HL-60 (cell line): ENCODE measurements at regions not wholly inside any gene's neighbourhood (a gene's known extent, or its start where the extent isn't known, plus 50 kb on each side); places are given as distances from the start of the nearest gene placed in this dataset.

Source experiments
- DNase-seq, 2 experiments: peaks; one replicate each; pipeline ENCODE4 v3.0.0-alpha.2; 2010 to 2020; ENCODE audit warnings: low read depth in 1 of 2, low spot score in 1 of 2
- H3K27ac ChIP-seq: fragments of 250-450 bp; sonication (Bioruptor Pico); replicated peaks from 2 replicates; pipeline ENCODE4 v1.5.1; 2020; ENCODE audit warnings: mild to moderate bottlenecking, moderate library complexity
- H3K27me3 ChIP-seq: fragments of 250-450 bp; sonication (Bioruptor Pico); 2 replicates; pipeline ENCODE4 v1.5.1; 2021; ENCODE audit warnings: mild to moderate bottlenecking, moderate library complexity; ENCODE audit not compliant: insufficient read depth, poor library complexity, severe bottlenecking
- H3K4me3 ChIP-seq: replicated peaks from 2 replicates; pipeline ENCODE4 v1.5.1; 2011; ENCODE audit warnings: mild to moderate bottlenecking, control low read depth, low read length; ENCODE audit not compliant: insufficient read depth
- GABPA ChIP-seq: IDR thresholded peaks from 2 replicates; pipeline ENCODE4 v1.6.1; 2012; ENCODE audit warnings: low read depth
- POLR2AphosphoS5 ChIP-seq: IDR thresholded peaks from 2 replicates; pipeline ENCODE4 v1.6.1; 2012; ENCODE audit warnings: low read depth
- SPI1 ChIP-seq: IDR thresholded peaks from 2 replicates; pipeline ENCODE4 v1.6.1; 2012; ENCODE audit warnings: low read depth, mild to moderate bottlenecking, borderline replicate concordance
- TF ChIP-seq, protein P1 (sequence below): IDR thresholded peaks from 2 replicates; pipeline ENCODE4 v1.6.1; 2012; ENCODE audit warnings: low read depth; ENCODE audit not compliant: insufficient replicate concordance
- TF ChIP-seq, protein P2 (sequence below): IDR thresholded peaks from one replicate; pipeline ENCODE4 v1.5.1; 2011; ENCODE audit warnings: low read length, control low read depth, inconsistent platforms; ENCODE audit not compliant: insufficient read depth

DNA sequence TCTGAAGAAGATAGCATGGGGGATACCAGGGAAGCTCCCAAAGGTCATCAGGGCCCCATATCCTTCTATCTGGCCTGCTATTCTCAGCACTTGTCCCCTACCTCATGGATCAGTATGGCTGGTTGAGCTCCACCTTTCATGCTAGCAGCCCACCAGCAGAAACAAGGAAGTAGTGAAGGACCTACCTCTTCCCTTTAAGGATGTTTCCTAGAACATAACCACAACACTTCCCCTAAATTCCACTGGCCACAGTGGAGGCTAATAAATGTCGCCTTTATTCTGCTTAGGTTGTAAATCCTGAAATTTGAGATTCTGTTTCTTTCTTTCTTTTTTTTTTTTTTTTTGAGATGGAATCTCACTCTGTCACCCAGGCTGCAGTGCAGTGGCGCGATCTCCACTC is 128.6 kb upstream of the PARP11 start:
- Histone ChIP-seq H3K27me3 (no peaks in the 10 kb centered on the region), H3K4me3 (no peak overlapping the region), H3K27ac (no peak overlapping the region)
- no peak for DNase-seq
- TF ChIP-seq, protein P1, sequence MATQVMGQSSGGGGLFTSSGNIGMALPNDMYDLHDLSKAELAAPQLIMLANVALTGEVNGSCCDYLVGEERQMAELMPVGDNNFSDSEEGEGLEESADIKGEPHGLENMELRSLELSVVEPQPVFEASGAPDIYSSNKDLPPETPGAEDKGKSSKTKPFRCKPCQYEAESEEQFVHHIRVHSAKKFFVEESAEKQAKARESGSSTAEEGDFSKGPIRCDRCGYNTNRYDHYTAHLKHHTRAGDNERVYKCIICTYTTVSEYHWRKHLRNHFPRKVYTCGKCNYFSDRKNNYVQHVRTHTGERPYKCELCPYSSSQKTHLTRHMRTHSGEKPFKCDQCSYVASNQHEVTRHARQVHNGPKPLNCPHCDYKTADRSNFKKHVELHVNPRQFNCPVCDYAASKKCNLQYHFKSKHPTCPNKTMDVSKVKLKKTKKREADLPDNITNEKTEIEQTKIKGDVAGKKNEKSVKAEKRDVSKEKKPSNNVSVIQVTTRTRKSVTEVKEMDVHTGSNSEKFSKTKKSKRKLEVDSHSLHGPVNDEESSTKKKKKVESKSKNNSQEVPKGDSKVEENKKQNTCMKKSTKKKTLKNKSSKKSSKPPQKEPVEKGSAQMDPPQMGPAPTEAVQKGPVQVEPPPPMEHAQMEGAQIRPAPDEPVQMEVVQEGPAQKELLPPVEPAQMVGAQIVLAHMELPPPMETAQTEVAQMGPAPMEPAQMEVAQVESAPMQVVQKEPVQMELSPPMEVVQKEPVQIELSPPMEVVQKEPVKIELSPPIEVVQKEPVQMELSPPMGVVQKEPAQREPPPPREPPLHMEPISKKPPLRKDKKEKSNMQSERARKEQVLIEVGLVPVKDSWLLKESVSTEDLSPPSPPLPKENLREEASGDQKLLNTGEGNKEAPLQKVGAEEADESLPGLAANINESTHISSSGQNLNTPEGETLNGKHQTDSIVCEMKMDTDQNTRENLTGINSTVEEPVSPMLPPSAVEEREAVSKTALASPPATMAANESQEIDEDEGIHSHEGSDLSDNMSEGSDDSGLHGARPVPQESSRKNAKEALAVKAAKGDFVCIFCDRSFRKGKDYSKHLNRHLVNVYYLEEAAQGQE: no peak
- no peak for TF ChIP-seq POLR2AphosphoS5
- peak; percentile 65; the same call in 1 of the 2 replicates for TF ChIP-seq SPI1
- TF ChIP-seq, protein P2, sequence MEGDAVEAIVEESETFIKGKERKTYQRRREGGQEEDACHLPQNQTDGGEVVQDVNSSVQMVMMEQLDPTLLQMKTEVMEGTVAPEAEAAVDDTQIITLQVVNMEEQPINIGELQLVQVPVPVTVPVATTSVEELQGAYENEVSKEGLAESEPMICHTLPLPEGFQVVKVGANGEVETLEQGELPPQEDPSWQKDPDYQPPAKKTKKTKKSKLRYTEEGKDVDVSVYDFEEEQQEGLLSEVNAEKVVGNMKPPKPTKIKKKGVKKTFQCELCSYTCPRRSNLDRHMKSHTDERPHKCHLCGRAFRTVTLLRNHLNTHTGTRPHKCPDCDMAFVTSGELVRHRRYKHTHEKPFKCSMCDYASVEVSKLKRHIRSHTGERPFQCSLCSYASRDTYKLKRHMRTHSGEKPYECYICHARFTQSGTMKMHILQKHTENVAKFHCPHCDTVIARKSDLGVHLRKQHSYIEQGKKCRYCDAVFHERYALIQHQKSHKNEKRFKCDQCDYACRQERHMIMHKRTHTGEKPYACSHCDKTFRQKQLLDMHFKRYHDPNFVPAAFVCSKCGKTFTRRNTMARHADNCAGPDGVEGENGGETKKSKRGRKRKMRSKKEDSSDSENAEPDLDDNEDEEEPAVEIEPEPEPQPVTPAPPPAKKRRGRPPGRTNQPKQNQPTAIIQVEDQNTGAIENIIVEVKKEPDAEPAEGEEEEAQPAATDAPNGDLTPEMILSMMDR: no peak

DNA sequence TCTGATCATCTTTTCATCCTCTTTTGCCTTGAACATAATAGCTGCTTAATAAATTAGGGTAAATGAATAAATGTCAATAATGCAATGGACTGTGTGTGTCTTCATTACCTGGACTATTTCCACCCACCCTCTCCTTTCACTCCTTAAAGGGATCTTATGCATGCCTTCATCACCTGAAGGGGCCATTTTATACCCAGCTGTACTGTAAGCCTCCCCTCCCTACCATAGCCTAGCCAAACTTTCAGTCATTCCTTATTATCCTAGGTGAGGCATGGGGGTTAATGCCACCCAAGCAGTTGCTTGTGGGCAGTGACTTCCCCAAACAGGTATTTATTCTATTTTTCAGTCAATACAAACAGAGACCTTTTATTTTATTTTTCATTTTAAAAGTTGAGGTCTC is 127.8 kb upstream of the PARP11 start:
- no peak for DNase-seq
- TF ChIP-seq, protein P1: no peak
- TF ChIP-seq POLR2AphosphoS5 (no peak), SPI1 (no peak), GABPA (no peak)
- TF ChIP-seq, protein P2: no peak
- Histone ChIP-seq H3K4me3 (no peak overlapping the region), H3K27ac (no peak overlapping the region), H3K27me3 (no peaks in the 10 kb centered on the region)

DNA sequence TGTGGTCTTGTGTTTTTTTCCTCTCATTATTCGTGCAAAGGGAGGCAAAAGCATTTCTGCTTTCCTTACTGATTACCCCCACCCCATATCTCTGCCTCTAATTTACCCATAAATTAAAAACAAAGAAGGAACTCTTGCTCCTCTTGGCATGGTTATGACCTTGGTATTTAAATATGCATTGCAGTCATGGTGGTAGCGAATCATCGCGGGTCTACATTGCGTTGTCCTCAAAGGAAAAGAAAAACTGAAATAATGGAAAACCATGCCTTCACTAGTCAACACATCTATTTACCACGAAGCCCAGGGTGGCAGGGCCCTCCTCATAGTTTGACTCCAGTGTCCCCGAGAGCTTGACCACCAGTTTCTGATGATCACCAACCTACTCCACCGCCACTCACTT is 126.7 kb upstream of the PARP11 start:
- Histone ChIP-seq H3K27me3 (no peaks in the 10 kb centered on the region), H3K27ac (no peak overlapping the region), H3K4me3 (no peak overlapping the region)
- DNase-seq: no peak
- TF ChIP-seq SPI1: no peak
- TF ChIP-seq, protein P1: no peak
